ENCODE measurements at regions not wholly inside any gene's neighbourhood (a gene's known extent, or its start where the extent isn't known, plus 50 kb on each side); places are given as distances from the start of the nearest gene placed in this dataset.

GRCh38 chr18:77529492-77530176 lies 280.0 kb downstream of the GALR1 start:
- TF ChIP-seq EZH2phosphoT487 (IDR thresholded peaks at IDR 0.05; ENCODE audit: insufficient read depth, low read depth) (no peak), EZH2 (IDR thresholded peaks at IDR 0.05; ENCODE audit: insufficient read depth, poor library complexity, severe bottlenecking) (no peak)
